ENCODE measurements at regions not wholly inside any gene's neighbourhood (a gene's known extent, or its start where the extent isn't known, plus 50 kb on each side); places are given as distances from the start of the nearest gene placed in this dataset.

DNA sequence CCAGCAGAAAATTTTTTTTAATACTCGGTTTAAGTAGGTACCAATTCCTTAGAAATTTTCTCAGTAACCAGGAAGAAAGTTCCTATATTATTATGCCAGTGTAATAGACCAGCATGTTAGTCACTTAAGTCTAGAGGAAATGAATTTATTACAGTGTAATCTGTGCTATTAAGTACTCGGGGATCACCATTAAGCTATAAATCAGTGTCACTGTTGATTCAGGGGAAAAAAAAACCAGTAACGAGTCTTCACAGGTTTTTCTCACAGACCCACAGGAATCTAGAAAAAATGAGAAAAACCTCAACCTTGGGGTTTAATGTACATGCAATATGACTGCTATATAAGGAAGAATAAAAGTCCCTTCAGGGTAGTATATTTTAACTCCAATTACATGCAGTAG lies 138.3 kb upstream of the IL1RAPL2 start:
- TF ChIP-seq TEAD4 (IDR thresholded peaks at IDR 0.05; ENCODE audit: low read length) (no peak), TEAD4 (CRISPR knock-in tag; IDR thresholded peaks at IDR 0.05; ENCODE audit: borderline replicate concordance) (no peak), ZFP36 (IDR thresholded peaks at IDR 0.05; ENCODE audit: low read depth, low read length, partially characterized antibody) (no peak), SIN3A (IDR thresholded peaks at IDR 0.05; ENCODE audit: borderline replicate concordance in 2 of 2, control insufficient read depth in 1 of 2, low read depth in 2 of 2, low read length in 2 of 2) (no peak), MYC (IDR thresholded peaks at IDR 0.05; ENCODE audit: low read depth, low read length) (no peak), MYC (CRISPR knock-in tag; IDR thresholded peaks at IDR 0.05; ENCODE audit: borderline replicate concordance, low read depth) (no peak)
- TF ChIP-seq, protein P1, sequence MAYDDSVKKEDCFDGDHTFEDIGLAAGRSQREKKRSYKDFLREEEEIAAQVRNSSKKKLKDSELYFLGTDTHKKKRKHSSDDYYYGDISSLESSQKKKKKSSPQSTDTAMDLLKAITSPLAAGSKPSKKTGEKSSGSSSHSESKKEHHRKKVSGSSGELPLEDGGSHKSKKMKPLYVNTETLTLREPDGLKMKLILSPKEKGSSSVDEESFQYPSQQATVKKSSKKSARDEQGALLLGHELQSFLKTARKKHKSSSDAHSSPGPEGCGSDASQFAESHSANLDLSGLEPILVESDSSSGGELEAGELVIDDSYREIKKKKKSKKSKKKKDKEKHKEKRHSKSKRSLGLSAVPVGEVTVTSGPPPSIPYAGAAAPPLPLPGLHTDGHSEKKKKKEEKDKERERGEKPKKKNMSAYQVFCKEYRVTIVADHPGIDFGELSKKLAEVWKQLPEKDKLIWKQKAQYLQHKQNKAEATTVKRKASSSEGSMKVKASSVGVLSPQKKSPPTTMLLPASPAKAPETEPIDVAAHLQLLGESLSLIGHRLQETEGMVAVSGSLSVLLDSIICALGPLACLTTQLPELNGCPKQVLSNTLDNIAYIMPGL (CRISPR knock-in tag; IDR thresholded peaks at IDR 0.05) = no peak

Measured in K562 (cell line).